ENCODE measurements at regions not wholly inside any gene's neighbourhood (a gene's known extent, or its start where the extent isn't known, plus 50 kb on each side); places are given as distances from the start of the nearest gene placed in this dataset.

GRCh38 chrX:38856670-38857265 lies 55.5 kb downstream of the MID1IP1 start:
- no peak for DNase-seq (ENCODE audit: low read depth)

- no peak for DNase-seq (ENCODE audit: low read depth)
These were observed 56.7 kb downstream of the MID1IP1 start for GRCh38 chrX:38857736-38858523.

GRCh38 chrX:38859602-38860001 lies 58.3 kb downstream of the MID1IP1 start:
- no peak for DNase-seq (ENCODE audit: low read depth)

GRCh38 chrX:38860106-38861013 lies 59.1 kb downstream of the MID1IP1 start:
- no peak for DNase-seq (ENCODE audit: low read depth)

- no peak for DNase-seq (ENCODE audit: low read depth)
These were observed 60.2 kb downstream of the MID1IP1 start for GRCh38 chrX:38861489-38861888.

GRCh38 chrX:38862100-38862499 lies 60.8 kb downstream of the MID1IP1 start:
- DNase-seq (ENCODE audit: low read depth) = no peak

GRCh38 chrX:38864165-38864564 lies 62.9 kb downstream of the MID1IP1 start:
- DNase-seq (ENCODE audit: low read depth) = no peak

GRCh38 chrX:38868321-38868720 lies 67.1 kb downstream of the MID1IP1 start:
- no peak for DNase-seq (ENCODE audit: low read depth)

GRCh38 chrX:38868941-38869401 lies 67.7 kb downstream of the MID1IP1 start:
- DNase-seq (ENCODE audit: low read depth) = no peak

GRCh38 chrX:38870361-38870895 lies 69.2 kb downstream of the MID1IP1 start:
- peak; percentile 28 for DNase-seq (ENCODE audit: low read depth)

GRCh38 chrX:38871129-38872029 lies 70.1 kb downstream of the MID1IP1 start:
- no peak for DNase-seq (ENCODE audit: low read depth)

- DNase-seq (ENCODE audit: low read depth) = no peak
These were observed 76.1 kb downstream of the MID1IP1 start for GRCh38 chrX:38877366-38877765.

GRCh38 chrX:38878641-38879340 lies 77.5 kb downstream of the MID1IP1 start:
- no peak for DNase-seq (ENCODE audit: low read depth)

GRCh38 chrX:38879631-38880220 lies 78.5 kb downstream of the MID1IP1 start:
- DNase-seq (ENCODE audit: low read depth) = no peak

GRCh38 chrX:38880296-38880854 lies 79.1 kb downstream of the MID1IP1 start:
- peak; percentile 7 for DNase-seq (ENCODE audit: low read depth)

- no peak for DNase-seq (ENCODE audit: low read depth)
These were observed 79.8 kb downstream of the MID1IP1 start for GRCh38 chrX:38881066-38881465.

- no peak for DNase-seq (ENCODE audit: low read depth)
These were observed 80.5 kb downstream of the MID1IP1 start for GRCh38 chrX:38881727-38882126.

- DNase-seq (ENCODE audit: low read depth) = peak; percentile 85
These were observed 81.8 kb downstream of the MID1IP1 start for GRCh38 chrX:38882894-38883626.

- no peak for DNase-seq (ENCODE audit: low read depth)
These were observed 84.9 kb downstream of the MID1IP1 start for GRCh38 chrX:38886112-38886511.
